IMR-90 (cell line): ENCODE measurements at regions not wholly inside any gene's neighbourhood (a gene's known extent, or its start where the extent isn't known, plus 50 kb on each side); places are given as distances from the start of the nearest gene placed in this dataset.

Source experiments
- ATAC-seq: fragments of 200-7000 bp; cut with Tn5 transposase; 2 replicates; pipeline ENCODE4 v1.9.1; 2020; ENCODE audit warnings: low read depth, mild to moderate bottlenecking, moderate library complexity
- BruUV-seq: library from RNA; stranded (reverse); fragments of 400-500 nt; replicated peaks from 2 replicates; lab custom pipeline; 2021; lab: Mats Ljungman, UMichigan
- CTCF ChIA-PET: fragments of 300-600 bp; formaldehyde crosslinking; extraction: SDS; loops from one replicate; lab custom pipeline; 2021; ENCODE audit warnings: antibody characterized with exemption; lab: Yijun Ruan, JAX
- POLR2A ChIA-PET: fragments of 300-600 bp; sonication (Branson Sonifier 250); formaldehyde crosslinking; loops from one replicate; lab custom pipeline; 2022; ENCODE audit warnings: antibody characterized with exemption; ENCODE audit not compliant: unreplicated experiment; lab: Charles Lee
- DNase-seq: peaks from one replicate; pipeline ENCODE4 v3.0.0; 2013
- H2AFZ ChIP-seq: replicated peaks from 2 replicates; pipeline ENCODE3; 2013; ENCODE audit warnings: low read length, mild to moderate bottlenecking; ENCODE audit not compliant: poor library complexity
- H2AK5ac ChIP-seq: 2 replicates; pipeline ENCODE4 v1.6.1; 2013; ENCODE audit warnings: low read depth, low read length, inconsistent platforms
- H2AK9ac ChIP-seq: replicated peaks from 2 replicates; pipeline ENCODE3; 2013; ENCODE audit warnings: mild to moderate bottlenecking, low read depth, low read length, moderate library complexity; ENCODE audit not compliant: poor library complexity
- H2BK120ac ChIP-seq: 2 replicates; pipeline ENCODE4 v1.6.1; 2013; ENCODE audit warnings: low read depth, low read length, inconsistent platforms
- H2BK15ac ChIP-seq: 3 replicates; pipeline ENCODE4 v1.6.1; 2013; ENCODE audit warnings: low read depth, low read length, inconsistent platforms
- H2BK20ac ChIP-seq: 2 replicates; pipeline ENCODE4 v1.6.1; 2013; ENCODE audit warnings: low read depth, mild to moderate bottlenecking, inconsistent platforms, low read length, moderate library complexity
- H2BK5ac ChIP-seq: 2 replicates; pipeline ENCODE4 v1.6.1; 2013; ENCODE audit warnings: mild to moderate bottlenecking, low read depth, low read length, inconsistent platforms; ENCODE audit not compliant: poor library complexity, severe bottlenecking
- H3K14ac ChIP-seq: replicated peaks from 2 replicates; pipeline ENCODE4 v1.6.1; 2013; ENCODE audit warnings: low read depth, low read length, inconsistent platforms
- H3K18ac ChIP-seq: 2 replicates; pipeline ENCODE4 v1.6.1; 2013; ENCODE audit warnings: low read depth, low read length, control low read depth
- H3K23ac ChIP-seq: 2 replicates; pipeline ENCODE4 v1.6.1; 2013; ENCODE audit warnings: low read depth, low read length, inconsistent platforms
- H3K27ac ChIP-seq: 2 replicates; pipeline ENCODE4 v1.5.1; 2013; ENCODE audit warnings: mild to moderate bottlenecking, control low read depth, low read length; ENCODE audit not compliant: insufficient read depth
- H3K27me3 ChIP-seq: 2 replicates; pipeline ENCODE4 v1.6.1; 2013; ENCODE audit warnings: low read length; ENCODE audit not compliant: control insufficient read depth, insufficient read depth
- H3K36me3 ChIP-seq: 2 replicates; pipeline ENCODE4 v1.6.1; 2013; ENCODE audit warnings: low read length, mixed read lengths; ENCODE audit not compliant: control insufficient read depth, insufficient read depth
- H3K4ac ChIP-seq: 2 replicates; pipeline ENCODE4 v1.6.1; 2013; ENCODE audit warnings: low read depth, low read length, inconsistent platforms
- H3K4me1 ChIP-seq: 2 replicates; pipeline ENCODE4 v1.6.1; 2013; ENCODE audit warnings: low read length, mixed read lengths; ENCODE audit not compliant: control insufficient read depth, insufficient read depth
- H3K4me2 ChIP-seq: 2 replicates; pipeline ENCODE4 v1.6.1; 2013; ENCODE audit warnings: low read depth, mild to moderate bottlenecking, control low read depth, low read length, moderate library complexity
- H3K4me3 ChIP-seq: 2 replicates; pipeline ENCODE4 v1.5.1; 2013; ENCODE audit warnings: low read depth, mild to moderate bottlenecking, control low read depth, low read length, moderate library complexity; ENCODE audit not compliant: insufficient read depth
- H3K56ac ChIP-seq: 2 replicates; pipeline ENCODE4 v1.6.1; 2013; ENCODE audit warnings: low read length, inconsistent platforms; ENCODE audit not compliant: insufficient read depth; ENCODE audit errors: extremely low read depth
- H3K79me1 ChIP-seq, 2 experiments: 2 replicates each; pipeline ENCODE4 v1.6.1; 2013; ENCODE audit warnings: low read length in 2 of 2, inconsistent platforms in 1 of 2, low read depth in 1 of 2
- H3K9ac ChIP-seq: 2 replicates; pipeline ENCODE4 v1.6.1; 2013; ENCODE audit warnings: low read depth, low read length, control low read depth
- H3K9me1 ChIP-seq: 2 replicates; pipeline ENCODE4 v1.6.1; 2013; ENCODE audit warnings: low read length, inconsistent platforms; ENCODE audit not compliant: insufficient read depth
- H3K9me3 ChIP-seq: 2 replicates; pipeline ENCODE4 v1.6.1; 2013; ENCODE audit warnings: low read length; ENCODE audit not compliant: control insufficient read depth, insufficient read depth
- H4K20me1 ChIP-seq: 2 replicates; pipeline ENCODE4 v1.6.1; 2013; ENCODE audit warnings: low read length, inconsistent platforms; ENCODE audit not compliant: insufficient read depth
- H4K5ac ChIP-seq: 2 replicates; pipeline ENCODE4 v1.6.1; 2013; ENCODE audit warnings: mild to moderate bottlenecking, low read depth, low read length, control low read depth
- H4K8ac ChIP-seq, 2 experiments: 2 replicates each; pipeline ENCODE4 v1.6.1; 2013; ENCODE audit warnings: low read depth in 2 of 2, low read length in 2 of 2, control low read depth in 1 of 2, inconsistent platforms in 1 of 2
- H4K91ac ChIP-seq: 2 replicates; pipeline ENCODE4 v1.6.1; 2013; ENCODE audit warnings: low read depth, low read length, inconsistent platforms; ENCODE audit not compliant: insufficient read depth
- FOS ChIP-seq: fragments of 150-350 bp; IDR thresholded peaks from 2 replicates; pipeline ENCODE4 v1.6.1; 2016; ENCODE audit warnings: low read depth, low read length
- MAFK ChIP-seq: IDR thresholded peaks from 2 replicates; pipeline ENCODE4 v1.6.1; 2012; ENCODE audit warnings: low read depth, low read length, improper control_type of control experiment
- MAZ ChIP-seq: IDR thresholded peaks from 2 replicates; pipeline ENCODE4 v1.6.1; 2012; ENCODE audit warnings: low read depth, mild to moderate bottlenecking, low read length, improper control_type of control experiment, moderate library complexity, borderline replicate concordance
- NFE2L2 ChIP-seq: fragments of 150-350 bp; IDR thresholded peaks from 2 replicates; pipeline ENCODE4 v1.6.1; 2016; ENCODE audit warnings: low read depth, mild to moderate bottlenecking, low read length
- POLR2A ChIP-seq: IDR thresholded peaks from 2 replicates; pipeline ENCODE4 v1.6.1; 2012; ENCODE audit warnings: mild to moderate bottlenecking, low read depth, low read length
- RAD21 ChIP-seq: IDR thresholded peaks from 2 replicates; pipeline ENCODE4 v1.6.1; 2012; ENCODE audit warnings: low read length, improper control_type of control experiment
- SMC3 ChIP-seq: fragments of 150-350 bp; IDR thresholded peaks from 2 replicates; pipeline ENCODE4 v1.6.1; 2016; ENCODE audit warnings: low read depth, mild to moderate bottlenecking, antibody characterized with exemption, low read length, moderate library complexity
- WGBS, 2 experiments: methylation state at CpG; one replicate each; pipeline versions ENCODE4 v1.1.5 to v1.1.7; 2013; ENCODE audit warnings: missing lambda C conversion rate in 2 of 2; ENCODE audit not compliant: insufficient read length in 1 of 2; ENCODE audit errors: extremely low coverage in 2 of 2; 5-methylcytosine and 5-hydroxymethylcytosine counted together
- dilution Hi-C: fragments of 300-500 bp; cut with HindIII; formaldehyde crosslinking; loops from one replicate; pipeline ENCODE4 v1.14.3; 2018; ENCODE audit warnings: low sequenced_read_pairs; ENCODE audit not compliant: unreplicated experiment
- in situ Hi-C: fragments of 300-500 bp; cut with MboI; formaldehyde crosslinking; loops from 3 replicates; pipeline ENCODE4 v1.14.3; 2019; ENCODE audit warnings: low sequenced_read_pairs, inconsistent platforms, mixed read lengths
- intact Hi-C: fragments of 100-400 bp; cut with micrococcal nuclease; formaldehyde crosslinking; loops from 2 replicates; pipeline ENCODE4 v1.10.0; 2022
- TF ChIP-seq, protein P1 (sequence below): conservative IDR thresholded peaks from 2 replicates; pipeline ENCODE4 v1.5.1; 2012; ENCODE audit warnings: mild to moderate bottlenecking, low read depth, low read length, improper control_type of control experiment

GRCh38 chr18:41486575-41486974 lies 468.5 kb upstream of the PIK3C3 start:
- Histone ChIP-seq H3K14ac (no peak overlapping the region), H3K27ac (no peak overlapping the region), H3K9me1 (no peaks in the 10 kb centered on the region), H3K18ac (no peak overlapping the region), H2BK15ac (no peak overlapping the region), H3K9me3 (no peaks in the 10 kb centered on the region), H2BK20ac (no peak overlapping the region), H4K20me1 (no peaks in the 10 kb centered on the region), H2BK120ac (no peak overlapping the region), H3K4me3 (no peak overlapping the region), H4K5ac (no peak overlapping the region), H2AFZ (no peak overlapping the region), H3K4me2 (no peak overlapping the region), H2BK5ac (no peak overlapping the region), H3K27me3 (no peaks in the 10 kb centered on the region; the same call in 1 of the 2 replicates), H4K8ac (no peak overlapping the region), H3K9ac (no peak overlapping the region), H4K91ac (no peak overlapping the region), H3K4ac (no peak overlapping the region), H3K79me1 (no peaks in the 10 kb centered on the region), H2AK9ac (no peak overlapping the region), H2AK5ac (no peak overlapping the region), H3K4me1 (no peaks in the 10 kb centered on the region), H3K36me3 (no peaks in the 10 kb centered on the region), H3K23ac (no peak overlapping the region), H3K56ac (no peak overlapping the region)
- ChIA-PET POLR2A (no interaction called here), CTCF (no interaction called here)
- no CpG with 5 or more reads among the region's 1 CpG for WGBS, 2 experiments
- dilution Hi-C loops (no loop called here), in situ Hi-C loops (no loop called here), intact Hi-C loops (no loop called here)
- no TSS peak for BruUV-seq
- TF ChIP-seq, protein P1, sequence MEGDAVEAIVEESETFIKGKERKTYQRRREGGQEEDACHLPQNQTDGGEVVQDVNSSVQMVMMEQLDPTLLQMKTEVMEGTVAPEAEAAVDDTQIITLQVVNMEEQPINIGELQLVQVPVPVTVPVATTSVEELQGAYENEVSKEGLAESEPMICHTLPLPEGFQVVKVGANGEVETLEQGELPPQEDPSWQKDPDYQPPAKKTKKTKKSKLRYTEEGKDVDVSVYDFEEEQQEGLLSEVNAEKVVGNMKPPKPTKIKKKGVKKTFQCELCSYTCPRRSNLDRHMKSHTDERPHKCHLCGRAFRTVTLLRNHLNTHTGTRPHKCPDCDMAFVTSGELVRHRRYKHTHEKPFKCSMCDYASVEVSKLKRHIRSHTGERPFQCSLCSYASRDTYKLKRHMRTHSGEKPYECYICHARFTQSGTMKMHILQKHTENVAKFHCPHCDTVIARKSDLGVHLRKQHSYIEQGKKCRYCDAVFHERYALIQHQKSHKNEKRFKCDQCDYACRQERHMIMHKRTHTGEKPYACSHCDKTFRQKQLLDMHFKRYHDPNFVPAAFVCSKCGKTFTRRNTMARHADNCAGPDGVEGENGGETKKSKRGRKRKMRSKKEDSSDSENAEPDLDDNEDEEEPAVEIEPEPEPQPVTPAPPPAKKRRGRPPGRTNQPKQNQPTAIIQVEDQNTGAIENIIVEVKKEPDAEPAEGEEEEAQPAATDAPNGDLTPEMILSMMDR, result no peak
- TF ChIP-seq MAZ (no peak), FOS (no peak), MAFK (no peak), NFE2L2 (no peak), POLR2A (no peak), RAD21 (no peak), SMC3 (no peak)
- ATAC-seq (no peak), DNase-seq (no peak)
